ENCODE measurements at regions not wholly inside any gene's neighbourhood (a gene's known extent, or its start where the extent isn't known, plus 50 kb on each side); places are given as distances from the start of the nearest gene placed in this dataset.

GRCh38 chr11:105273660-105274280 is 134.2 kb upstream of the CARD18 start:
- TF ChIP-seq, protein P1, sequence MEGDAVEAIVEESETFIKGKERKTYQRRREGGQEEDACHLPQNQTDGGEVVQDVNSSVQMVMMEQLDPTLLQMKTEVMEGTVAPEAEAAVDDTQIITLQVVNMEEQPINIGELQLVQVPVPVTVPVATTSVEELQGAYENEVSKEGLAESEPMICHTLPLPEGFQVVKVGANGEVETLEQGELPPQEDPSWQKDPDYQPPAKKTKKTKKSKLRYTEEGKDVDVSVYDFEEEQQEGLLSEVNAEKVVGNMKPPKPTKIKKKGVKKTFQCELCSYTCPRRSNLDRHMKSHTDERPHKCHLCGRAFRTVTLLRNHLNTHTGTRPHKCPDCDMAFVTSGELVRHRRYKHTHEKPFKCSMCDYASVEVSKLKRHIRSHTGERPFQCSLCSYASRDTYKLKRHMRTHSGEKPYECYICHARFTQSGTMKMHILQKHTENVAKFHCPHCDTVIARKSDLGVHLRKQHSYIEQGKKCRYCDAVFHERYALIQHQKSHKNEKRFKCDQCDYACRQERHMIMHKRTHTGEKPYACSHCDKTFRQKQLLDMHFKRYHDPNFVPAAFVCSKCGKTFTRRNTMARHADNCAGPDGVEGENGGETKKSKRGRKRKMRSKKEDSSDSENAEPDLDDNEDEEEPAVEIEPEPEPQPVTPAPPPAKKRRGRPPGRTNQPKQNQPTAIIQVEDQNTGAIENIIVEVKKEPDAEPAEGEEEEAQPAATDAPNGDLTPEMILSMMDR (IDR thresholded peaks at IDR 0.05) = no peak
- TF ChIP-seq POLR2A (IDR thresholded peaks at IDR 0.05) = no peak
